ENCODE measurements at regions not wholly inside any gene's neighbourhood (a gene's known extent, or its start where the extent isn't known, plus 50 kb on each side); places are given as distances from the start of the nearest gene placed in this dataset.
"Not testable (repeated sequence)": the region's sequence is repeated elsewhere in the genome, so short reads cannot be mapped to it uniquely, and the experiment has no call there.

DNA sequence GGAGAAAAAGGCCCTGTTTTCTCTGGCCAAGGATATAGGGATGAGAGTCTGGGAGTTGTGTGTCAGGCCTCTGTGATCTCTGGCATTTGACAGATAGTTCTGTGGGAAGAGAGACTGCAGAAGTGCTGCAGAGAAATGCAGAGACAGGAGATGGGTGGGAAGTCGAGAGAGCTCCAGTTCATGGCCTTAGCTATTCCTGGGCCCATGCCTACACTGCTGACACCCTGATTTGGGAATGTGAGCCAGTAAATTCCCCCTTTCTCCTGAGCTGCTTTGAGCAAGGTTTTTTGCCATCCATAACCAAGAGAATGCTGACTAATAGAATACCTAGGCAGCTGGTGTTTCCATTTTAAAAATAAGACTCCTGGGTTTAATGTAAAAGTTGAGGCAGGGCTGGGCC lies 59.3 kb downstream of the EBLN2 start:
- no peak for DNase-seq

DNA sequence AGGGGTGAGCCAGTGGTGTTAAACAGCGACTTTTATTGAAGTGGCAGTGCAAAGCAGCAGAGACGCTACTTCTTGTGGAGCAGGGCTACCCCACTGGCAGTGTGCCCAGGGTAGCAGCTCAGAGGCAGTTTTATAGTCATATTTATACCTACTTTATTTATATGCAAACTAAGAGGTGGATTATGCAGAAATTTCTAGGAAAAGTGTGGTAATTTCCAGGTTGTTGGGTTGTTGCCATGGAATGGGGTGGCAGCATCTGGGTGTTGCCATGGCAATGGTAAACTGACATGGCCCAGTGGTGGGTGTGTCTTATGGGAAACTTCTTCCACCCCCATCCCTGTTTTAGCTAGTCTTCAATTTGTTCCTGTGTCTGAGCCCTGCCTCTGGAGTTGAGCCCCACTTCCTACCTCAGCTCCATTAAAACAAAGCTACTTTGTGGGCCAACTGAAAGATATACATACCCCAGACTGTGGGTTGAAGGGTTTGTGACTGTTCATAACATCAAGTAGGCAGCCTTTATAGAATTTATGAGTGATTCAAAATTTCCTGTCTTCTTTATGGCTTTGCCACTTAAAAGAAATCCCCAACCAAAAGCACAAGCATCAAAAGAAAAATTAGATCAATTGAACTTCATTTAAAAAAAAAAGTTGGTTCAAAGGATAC lies 60.3 kb downstream of the EBLN2 start:
- DNase-seq: no peak

DNA sequence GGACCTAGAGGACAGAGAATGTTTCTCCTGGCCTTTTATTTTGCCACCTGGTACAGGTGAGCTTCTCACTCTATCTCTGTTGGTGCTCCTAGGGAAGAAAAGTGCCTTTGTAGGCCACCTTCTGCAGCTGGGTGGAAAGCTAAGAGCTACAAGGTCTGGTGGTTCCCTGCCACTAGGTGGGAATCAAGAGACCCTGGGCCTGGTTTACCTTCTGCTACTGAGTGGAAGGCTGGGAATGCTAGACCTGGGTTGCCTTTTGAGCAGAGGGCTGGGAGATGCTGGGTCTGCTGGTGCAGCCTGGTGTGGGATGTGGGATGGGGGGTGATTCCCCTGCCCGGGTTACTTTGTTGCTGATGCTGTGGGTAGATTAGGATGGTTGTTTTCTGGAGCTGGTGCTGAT lies 72.6 kb downstream of the EBLN2 start:
- DNase-seq: no peak

DNA sequence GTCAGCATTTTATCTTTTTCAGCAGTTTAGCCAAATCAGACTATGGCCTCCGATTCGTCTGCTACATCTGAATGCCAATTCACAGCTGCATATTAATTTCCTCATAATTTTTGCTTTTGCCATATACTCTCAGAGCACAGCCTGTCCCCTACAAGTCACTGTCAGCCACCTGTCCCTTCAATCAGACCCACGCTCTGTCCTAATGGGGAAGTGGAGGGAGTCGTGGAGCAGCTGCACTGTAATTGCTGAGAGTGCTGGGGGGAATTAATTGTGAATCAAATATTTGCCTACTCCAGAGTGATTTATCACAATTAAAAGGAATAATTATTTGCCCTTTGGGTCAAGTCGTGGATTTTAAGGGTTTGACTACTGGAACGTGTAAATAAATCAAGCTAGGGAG lies 75.5 kb downstream of the EBLN2 start:
- peak; percentile 47 for DNase-seq

DNA sequence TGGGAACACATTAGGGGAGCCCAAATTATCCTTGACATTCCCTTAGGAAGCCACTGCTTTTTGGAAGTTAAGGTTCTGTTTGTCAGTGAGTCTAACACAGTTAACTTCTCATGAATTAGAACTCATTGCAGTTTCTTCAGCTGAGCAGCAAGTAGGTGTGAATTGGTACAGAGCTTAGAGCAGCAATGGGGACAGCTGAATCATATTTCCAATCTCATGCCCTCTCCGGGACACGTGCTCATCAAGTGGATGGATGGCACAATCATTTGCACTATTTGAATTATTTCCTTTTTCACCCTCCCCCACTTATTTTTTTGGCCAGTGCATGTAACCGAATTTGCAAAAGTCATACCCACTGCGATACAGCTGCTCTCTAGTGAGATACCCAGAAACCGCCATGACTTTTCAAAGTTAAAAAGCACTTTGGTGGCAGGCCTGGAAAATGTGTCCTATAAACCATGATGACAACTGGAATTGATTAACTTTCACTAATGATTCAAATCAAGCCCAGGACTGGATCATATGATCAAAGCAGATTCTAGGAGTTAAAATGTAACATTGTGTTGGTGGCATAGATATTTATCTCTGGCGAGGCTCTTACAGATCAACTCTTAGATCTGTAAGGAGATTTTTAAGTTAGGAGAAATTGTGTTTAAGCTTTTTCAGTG lies 76.4 kb downstream of the EBLN2 start:
- no peak for DNase-seq

DNA sequence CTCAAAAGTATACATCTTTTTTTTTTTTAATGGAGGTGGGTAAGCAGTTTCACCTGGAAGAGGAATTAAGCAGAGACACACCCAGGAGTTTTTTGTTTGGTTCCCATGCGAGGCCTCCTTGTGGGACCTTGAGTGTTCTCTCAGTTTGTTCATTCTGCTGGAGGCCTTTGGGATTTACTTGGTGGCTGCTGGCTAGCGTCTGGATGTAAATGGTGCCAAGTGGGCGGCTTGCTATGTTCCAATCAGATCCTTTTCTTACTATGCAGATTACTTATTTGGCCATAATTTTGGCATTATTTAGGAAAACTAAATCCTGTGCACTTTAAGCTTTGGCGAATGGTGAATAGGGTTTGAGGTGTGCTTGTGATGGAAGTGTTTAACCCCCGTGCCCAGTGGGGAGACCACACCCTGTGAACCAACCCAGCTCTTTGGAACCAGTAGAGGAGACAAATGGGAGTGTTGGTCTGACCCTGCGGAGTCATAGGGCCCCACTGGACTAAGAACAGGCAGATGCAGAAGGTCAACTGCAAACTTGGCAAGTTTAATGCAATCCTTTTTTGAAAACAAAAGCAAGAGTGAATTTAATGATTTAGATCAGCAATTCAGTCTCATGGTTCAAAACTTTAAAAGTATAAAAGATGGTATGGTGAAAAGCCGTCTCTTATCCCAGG lies 79.4 kb downstream of the EBLN2 start:
- DNase-seq: no peak

DNA sequence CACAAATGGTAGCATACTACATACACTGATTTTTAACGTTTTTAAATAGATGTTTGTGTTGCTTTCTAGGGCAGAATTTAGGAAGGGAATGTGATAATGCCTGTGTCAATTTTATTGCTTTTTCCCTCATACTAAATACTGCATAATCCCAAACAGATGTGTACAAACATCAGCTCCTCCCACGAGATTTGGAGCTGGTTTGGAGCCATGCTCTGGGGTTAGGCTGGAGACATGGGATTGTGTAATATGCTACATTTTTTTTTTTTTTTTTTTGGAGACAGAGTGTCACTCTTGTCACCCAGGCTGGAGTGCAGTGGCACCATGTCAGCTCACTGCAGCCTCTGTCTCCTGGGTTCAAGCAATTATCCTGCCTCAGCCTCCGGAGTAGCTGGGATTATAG lies 80.1 kb downstream of the EBLN2 start:
- DNase-seq: no peak

DNA sequence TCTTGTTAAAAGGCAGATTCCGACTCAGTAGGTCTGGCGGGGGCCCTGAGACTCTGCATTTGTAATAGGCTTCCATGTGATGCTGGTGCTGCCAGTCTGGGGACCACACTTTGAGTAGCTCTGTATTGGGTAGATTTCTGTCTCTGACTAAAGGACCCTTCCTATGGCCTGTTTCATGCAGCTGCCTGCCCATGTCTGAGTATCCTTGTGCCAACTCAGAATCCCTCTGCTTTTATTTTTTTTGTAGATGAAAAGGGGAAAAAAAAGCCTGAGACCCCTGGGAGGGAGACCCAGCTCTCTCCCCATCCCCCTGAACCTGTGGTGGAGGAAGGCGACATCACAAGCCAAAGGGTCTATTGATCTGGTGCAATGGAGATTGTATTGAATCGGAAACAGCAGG lies 81.9 kb downstream of the EBLN2 start:
- DNase-seq: no peak

DNA sequence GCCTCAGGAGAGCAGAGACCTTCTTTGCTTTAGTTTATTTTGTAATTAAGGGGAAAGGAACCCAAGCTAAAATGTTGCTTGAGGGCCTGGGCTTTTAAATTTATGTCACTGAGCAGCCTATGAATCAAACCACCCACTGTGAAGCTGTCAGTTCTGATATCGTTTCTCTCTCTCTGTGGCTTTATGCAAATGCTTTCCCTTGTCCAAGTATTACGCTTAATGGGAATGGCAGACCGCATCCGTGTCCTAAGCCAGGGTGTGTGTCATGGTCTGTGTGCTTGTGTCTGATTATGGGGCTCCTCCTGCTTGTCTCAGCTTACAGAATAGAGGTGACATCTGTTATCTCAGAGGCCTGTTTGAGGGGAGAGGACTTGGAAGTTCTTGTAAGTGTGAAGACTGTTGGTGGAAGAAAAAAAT lies 82.4 kb downstream of the EBLN2 start:
- peak; percentile 54 for DNase-seq

DNA sequence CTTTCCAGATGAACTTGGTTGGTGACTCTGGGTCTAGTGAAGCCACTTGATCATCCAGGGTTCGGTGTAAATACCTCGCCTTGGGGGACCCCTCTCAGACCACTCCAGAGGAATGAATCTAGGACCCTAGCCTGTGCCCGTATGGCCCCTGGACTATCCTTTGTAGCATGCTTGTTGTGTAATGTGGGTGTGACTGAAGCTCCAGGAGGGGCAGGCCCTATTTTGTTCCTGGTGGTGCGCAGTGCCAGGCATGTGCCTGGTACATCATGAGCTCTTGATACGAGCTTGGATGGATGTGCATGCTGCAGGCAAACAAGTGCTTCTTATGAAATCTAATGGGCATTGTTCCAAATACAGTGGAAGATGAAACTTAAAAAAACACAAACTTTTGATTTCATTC lies 82.8 kb downstream of the EBLN2 start:
- no peak for DNase-seq

DNA sequence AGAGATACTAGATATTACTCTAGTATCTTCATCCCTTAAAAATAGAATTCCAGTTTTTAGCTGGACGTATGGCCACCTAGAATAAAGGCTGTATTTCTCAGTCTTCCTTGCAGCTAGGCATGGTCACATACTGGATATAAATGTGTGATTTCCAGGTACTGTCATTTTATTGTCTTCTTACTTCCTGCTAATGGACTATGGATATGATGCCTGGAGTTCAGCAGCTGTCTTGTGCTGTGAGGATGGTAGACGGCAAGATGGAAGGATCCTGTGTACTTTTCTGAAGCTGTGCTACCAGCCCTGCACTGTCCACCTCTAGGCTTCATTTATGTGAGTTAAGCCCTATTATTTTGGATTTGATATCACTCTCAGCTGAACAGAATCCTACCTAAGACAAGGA lies 83.4 kb downstream of the EBLN2 start:
- DNase-seq: no peak

DNA sequence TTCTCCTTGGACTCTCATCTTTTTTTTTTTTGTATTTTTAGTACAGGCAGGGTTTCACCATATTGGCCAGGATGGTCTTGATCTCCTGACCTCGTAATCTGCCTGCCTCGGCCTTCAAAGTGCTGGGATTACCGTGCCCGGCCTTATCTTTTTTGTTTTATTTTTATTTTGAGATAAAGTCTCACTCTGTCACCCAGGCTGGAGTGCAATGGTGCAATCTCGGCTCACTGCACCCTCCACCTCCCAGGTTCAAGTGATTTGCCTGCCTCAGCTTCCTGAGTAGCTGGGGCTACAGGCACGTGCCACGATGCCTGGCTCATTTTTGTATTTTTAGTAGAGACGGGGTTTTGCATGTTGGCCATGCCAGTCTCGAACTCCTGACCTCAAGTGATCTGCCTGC lies 86.0 kb downstream of the EBLN2 start:
- DNase-seq: not testable (repeated sequence)

DNA sequence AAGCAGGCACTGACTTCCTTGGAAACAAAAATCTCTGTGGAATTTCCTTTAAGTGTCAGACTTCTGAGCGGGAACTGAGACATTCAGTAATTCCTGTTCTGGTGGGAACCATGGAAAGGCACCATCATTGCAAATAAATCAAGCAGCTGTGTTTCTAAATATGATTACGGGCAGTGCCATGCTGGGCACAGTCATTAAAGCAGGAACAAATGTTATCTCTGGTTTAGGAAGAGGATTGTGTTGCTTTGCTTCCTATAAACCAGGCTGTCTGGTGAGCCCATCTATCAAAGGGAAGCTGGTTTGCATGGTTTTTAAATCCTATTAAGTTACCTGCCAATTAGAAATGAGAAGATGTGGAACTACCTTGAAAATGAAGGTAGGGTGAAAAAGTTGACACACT lies 86.7 kb downstream of the EBLN2 start:
- no peak for DNase-seq

DNA sequence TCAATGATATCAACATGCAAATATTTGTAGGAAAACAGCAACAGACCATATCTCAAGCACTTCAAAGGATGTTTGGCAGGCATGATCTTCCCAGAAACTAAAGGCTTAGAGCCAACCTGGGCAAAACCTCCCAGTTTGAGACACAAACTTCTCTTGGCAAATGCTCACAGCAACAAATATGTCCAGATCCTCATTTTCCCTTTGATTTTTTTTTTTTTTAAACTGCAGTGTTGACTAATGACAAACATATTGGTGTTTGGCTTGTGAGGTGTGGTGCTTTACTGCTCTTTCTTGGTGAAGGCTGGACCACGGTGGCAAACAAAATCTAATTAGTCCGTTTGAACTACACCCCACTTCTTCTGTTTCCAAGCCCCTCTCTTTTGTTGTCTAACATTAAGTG lies 87.2 kb downstream of the EBLN2 start:
- DNase-seq: no peak

DNA sequence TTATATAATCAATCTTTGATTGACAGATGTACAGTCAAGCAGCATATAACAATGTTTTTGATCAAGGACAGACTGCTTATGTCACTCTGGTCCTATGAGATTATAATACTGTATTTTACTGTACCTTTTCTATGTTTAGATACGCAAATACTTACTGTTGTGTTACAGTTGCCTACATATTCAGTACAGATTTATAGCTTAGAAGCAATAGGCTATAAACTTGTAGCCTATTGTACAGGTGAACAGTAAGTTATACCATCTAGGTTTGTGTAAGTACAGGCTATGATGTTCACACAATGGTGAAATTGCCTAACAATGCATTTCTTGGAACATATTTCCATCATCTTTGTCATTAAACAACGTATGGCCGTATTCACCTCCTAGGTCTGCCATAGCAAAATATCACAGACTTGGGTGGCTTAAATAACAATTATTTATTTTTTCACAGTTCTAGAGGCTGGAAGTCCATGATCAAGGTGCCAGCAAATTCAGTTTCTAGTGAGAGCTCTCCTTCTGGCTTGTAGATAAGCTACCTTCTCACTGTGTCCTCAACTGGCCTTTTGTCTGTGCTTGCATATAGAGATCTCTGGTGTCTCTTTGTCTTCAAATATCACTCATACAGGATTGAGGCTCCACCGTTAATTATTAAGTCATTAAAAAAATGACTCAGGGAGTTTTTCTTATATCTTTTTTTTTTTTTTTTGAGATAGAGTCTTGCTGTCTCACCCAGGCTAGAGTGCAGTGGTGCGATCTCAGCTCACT lies 89.1 kb downstream of the EBLN2 start:
- DNase-seq: no peak

DNA sequence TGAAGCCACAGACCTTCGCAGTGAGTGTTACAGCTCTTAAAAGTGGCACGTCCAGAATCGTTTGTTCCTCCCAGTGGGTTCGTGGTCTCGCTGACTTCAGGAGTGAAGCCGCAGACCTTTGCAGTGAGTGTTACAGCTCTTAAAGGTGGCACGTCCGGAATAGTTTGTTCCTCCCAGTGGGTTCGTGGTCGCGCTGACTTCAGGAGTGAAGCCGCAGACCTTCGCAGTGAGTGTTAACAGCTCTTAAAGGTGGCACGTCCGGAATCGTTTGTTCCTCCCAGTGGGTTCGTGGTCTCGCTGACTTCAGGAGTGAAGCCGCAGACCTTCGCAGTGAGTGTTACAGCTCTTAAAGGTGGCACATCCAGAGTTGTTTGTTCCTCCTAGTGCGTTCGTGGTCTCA lies 91.1 kb downstream of the EBLN2 start:
- not testable (repeated sequence) for DNase-seq

DNA sequence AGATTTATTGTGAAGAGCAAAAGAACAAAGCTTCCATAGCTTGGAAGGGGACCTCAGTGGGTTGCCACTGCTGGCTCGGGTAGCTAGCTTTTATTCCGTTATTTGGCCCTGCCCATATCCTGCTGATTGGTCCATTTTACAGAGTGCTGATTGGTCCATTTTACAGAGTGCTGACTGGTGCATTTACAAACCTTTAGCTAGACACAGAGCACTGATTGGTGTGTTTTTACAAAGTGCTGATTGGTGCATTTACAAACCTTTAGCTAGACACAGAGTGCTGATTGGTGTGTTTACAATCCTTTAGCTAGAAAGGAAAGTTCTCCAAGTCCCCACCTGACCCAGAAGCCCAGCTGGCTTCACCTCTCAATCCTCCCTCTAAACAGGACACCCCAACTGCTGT lies 91.6 kb downstream of the EBLN2 start:
- DNase-seq: not testable (repeated sequence)

DNA sequence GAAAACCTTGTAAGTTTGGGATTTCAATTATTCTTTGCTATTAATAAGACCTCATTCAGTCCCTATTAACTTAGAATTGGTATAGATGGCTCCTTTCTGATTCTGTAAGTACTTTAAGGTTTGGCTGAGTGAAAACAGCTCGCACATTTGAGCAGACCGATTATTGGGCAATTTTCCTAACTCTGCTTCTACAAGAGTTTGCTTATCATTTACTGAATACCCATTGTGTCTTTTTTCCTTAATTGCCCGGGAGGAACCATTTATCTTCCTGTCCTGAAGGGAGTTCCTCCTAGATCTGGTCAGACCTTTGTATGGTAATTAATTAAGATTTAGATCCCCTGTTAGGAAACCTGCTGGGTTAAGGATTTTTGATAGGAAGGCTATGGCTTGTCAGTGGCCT lies 92.8 kb downstream of the EBLN2 start:
- DNase-seq: not testable (repeated sequence)

DNA sequence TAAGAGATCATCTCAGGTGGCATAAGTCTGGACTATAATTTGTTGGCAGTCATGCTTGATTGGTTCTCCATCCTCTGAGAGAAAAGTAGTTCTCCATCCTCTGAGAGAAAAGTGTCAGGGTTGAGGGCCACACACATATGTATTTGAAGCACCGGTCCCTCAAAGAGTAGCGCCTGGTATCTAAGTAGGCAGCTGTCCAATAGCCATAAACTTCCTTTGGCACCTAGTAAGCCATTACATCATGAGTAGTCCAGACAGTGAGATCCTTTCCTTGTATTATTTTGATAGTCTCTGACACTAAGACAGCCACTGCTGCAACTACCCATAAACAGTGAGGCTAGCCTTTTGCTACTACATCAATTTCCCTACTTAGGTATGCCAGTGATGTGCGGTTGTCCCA lies 94.0 kb downstream of the EBLN2 start:
- not testable (repeated sequence) for DNase-seq

DNA sequence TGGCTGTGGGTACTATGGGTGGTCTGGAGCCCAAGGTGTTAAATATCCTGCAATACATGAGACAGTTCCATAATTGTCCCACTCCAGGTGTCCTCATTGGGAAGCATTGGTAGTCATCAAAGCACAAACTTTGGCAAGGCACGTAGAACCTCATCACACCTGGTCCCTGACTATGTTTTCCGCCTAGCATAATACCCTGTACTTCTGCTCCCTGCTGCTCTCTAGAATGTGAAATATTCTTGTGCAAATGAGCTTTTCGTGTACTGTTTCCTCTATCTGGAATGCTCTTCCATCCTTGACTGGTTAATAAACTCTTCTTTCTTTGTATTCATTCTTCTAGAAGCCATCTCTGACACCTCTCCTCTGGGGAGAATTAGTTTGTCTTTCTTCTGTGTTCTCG lies 103.2 kb downstream of the EBLN2 start:
- no peak for DNase-seq

DNA sequence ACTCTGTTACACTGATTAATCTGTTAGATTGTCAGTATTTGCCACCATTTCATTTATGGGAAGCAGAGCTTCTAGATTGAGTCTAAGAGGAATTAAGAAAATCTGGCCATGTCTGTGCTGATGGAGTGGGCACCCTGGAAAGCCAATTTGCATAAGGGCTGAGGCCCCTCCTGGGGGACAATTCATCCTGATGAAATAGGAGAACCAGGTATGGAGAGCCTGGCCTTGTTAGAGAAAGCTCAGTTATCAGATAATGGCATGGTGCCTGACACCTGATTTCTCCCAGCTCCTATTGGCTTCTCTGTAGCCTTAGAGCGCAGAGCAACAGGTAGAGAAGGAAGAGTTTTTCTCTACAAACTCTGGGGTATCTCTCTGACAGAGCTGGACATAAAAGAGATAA lies 114.2 kb downstream of the EBLN2 start:
- no peak for DNase-seq

DNA sequence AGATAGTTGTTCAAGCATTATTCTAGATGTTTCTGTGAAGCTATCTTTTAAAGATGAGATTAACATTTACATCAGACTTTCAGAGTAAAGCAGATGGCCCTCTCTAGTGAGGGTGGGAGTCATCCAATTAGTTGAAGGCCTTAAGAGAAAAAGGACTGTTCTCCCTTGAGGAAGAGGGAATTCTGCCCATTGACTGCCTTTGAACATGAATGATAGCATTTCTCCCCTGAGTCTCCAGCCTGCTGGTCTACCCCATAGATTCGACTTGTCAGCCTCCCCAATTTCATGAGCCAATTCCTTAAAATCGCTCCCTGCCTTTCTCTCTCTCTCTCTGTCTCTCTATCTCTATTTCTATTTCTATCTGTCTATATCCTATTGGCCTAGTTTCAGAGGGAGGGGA lies 115.5 kb downstream of the EBLN2 start:
- no peak for DNase-seq

DNA sequence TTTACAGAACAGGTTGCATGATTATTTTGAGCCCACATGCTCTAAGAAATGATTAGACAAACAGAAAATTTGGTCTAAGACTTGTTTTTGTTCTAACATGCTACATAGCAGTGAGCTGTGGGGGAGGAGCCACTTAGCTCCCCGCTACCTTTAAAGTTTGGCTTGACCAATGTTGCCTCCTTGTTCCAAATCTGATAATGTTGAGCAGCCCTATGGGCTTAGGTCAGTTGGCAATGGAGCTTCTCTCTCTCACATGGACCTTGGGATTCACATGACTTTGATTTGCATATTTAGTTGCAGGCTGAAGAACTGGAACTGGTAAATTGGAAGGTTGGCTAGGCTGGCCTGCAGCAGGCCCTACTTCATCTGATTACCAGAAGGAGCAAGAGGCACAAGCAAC lies 116.4 kb downstream of the EBLN2 start:
- no peak for DNase-seq

DNA sequence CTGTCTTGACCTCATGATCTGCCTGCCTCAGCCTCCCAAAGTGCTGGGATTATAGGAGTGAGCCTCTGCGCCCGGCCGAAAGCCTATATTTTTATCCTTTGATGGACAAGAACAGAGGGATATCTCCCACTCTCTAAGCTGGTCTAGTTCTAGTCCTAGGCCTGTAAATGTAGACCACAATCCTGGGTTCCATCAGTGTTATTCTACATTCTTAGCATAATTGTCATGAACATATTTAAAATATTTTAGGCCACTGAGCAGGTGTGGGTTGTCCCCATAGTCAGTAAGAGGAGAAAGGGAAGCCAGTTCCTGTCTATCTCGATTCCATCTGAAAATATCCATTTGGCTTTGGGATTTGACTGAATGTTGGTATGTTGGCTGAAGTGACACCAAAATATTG lies 118.1 kb downstream of the EBLN2 start:
- no peak for DNase-seq
